GM21447 (cell line): ENCODE measurements at regions not wholly inside any gene's neighbourhood (a gene's known extent, or its start where the extent isn't known, plus 50 kb on each side); places are given as distances from the start of the nearest gene placed in this dataset.
"Not testable (repeated sequence)": the region's sequence is repeated elsewhere in the genome, so short reads cannot be mapped to it uniquely, and the experiment has no call there.

Source experiments
- ATAC-seq: cut with Tn5 transposase; IDR thresholded peaks from one replicate; pipeline ENCODE4 v1.9.1; 2021; ENCODE audit not compliant: unreplicated experiment

DNA sequence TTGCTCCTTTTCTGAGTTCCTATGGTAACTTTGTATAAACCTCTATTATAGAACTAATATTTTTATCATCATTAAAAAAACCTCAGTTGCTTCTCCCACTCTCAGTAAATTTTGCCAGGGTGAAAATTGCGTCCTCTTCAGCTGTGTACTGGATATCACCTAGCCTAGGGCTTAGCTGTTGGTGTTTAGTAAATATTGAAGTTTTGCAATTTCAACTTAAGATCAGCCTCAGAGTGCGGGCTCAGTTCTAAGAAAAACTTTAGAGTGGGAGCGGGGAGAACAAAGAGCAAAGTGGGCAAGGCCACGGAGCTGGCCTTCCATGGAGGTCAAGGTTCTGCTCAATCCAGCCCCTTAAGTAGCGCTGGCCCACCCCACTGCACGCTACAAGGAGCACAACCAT is 488.3 kb upstream of the SPRED2 start:
- ATAC-seq: no peak

DNA sequence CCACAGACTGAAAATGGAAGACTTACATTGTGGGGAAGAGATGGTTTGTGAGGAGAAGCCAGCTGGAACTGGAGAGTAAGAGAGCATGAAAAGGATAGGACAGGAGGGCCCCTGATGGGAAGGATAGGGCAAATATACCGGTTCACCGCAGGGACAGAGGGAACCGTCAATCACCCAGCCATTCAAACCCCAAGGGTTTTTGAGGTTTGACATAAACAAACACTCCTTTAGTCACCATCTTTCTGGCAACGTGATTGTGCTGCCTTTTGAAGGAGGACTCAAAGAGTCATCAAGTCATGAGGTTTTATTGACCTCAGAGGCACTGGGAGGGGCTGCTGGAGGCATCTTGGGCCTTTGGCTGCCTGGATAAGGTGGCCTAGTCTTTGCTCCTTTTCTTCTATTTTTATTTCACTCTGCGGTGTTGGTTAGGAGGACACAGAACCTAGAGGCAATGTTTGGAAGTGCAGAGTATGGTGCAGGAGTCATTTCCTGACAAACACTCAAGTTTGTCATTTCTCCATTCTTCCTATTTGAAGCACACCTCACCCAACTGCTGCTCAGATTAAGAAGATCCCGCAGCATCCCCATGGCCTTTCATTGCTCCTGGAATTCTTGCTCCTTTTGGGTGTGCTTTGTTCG is 487.3 kb upstream of the SPRED2 start:
- no peak for ATAC-seq

DNA sequence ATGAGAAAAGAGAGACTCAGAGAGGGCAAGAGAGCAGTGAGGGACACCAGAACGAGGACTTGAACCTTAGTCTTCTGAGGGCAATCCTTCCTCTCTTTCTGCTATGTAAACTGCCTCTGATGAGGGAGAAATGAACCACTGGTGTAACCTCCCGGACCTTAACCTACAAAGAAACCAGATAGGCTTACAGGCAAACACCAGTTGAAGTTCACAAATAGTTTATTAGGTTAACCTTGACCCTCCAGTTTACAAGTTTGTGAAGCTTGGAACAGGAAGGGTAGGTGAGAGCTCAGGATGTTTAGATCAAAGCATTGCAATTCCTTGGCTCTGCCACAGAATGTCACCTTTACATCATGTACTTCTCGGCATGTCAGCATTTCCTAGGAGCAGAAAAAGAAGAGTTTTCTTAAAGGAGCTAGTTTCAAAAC is 486.4 kb upstream of the SPRED2 start:
- no peak for ATAC-seq

DNA sequence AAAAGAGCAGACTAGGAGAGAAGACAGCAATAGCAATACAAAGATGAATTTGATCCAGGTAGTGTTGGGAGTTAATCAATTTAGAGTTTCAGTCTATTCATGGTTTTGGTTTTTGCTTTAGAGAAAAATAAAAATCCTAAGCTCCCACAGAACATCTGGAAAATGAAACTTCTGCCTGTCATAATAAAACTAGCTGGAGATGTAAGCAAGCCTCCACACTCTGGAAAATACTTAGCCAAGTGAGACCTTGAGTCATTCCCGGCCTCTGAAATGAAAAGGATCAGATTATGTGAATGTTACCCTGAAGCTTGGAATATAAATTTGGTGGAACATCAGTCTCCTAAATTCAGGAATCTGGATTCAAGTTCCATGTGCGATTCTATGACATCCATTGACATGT is 485.6 kb upstream of the SPRED2 start:
- no peak for ATAC-seq

GRCh38 chr2:65916785-65917295 is 484.4 kb upstream of the SPRED2 start:
- ATAC-seq: no peak

DNA sequence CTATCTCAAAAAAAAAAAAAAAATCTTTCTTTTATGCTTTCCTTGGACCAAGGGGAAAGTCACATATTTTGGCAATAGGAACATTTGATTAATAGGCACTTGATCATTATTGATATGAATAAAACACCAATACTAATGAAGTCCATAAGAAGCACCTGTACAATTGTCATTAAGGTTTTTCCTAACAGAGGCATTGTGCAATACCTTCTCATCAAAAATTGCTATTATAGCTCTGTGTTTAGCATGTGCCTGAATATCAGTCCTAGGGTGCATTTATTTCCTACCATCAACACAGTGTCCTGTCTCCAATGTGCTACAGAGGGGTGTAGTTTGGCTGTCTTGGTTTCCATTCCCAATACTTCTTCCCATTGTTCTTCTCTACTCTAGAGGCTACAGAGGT is 483.8 kb upstream of the SPRED2 start:
- no peak for ATAC-seq

DNA sequence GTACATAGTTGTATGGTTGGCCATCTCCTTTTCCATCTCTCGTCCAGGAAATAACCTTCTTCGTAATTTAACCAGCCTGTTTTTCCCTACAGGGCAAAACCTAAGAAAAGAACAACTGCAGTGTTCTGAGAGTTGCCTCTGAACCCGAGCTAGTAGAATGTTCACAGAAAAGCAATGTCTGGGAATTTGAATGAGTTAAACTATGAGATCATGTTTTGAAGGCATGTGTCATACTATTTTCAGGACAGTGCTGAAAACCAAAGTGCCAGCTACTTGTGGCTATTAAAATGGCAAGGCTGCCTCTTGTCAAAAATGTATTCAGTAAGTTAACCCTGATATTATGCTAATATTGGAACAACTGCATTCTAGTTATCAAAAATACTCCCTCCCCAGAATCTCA is 482.9 kb upstream of the SPRED2 start:
- ATAC-seq: no peak

DNA sequence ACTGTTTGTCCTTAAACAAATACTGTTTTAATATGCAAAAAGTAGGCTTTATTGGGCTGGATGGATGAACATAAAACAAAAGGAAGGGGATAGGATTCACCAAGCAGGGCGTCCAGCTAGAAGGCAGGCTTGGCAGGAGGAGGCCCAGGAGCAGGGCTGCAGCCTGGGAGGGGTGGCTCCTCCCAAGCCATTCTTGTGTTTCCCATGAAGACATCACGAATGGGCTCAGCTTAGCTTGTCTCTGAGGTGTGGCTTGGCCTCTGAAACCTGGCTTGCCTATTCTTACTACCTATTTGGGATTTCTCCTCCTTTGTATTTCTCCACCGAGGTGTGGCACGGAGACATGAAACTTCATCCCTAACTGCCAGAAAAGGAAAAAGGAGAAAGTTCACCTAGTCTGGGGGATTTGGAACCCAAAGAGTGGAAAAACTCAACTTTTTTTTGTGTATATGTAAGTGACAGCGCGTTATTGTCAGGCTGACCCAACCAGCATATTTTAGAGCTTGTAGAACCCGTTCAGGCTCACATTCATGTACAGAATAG is 481.9 kb upstream of the SPRED2 start:
- no peak for ATAC-seq

- no peak for ATAC-seq
Observed at GRCh38 chr2:65913813-65914212, 481.4 kb upstream of the SPRED2 start.

DNA sequence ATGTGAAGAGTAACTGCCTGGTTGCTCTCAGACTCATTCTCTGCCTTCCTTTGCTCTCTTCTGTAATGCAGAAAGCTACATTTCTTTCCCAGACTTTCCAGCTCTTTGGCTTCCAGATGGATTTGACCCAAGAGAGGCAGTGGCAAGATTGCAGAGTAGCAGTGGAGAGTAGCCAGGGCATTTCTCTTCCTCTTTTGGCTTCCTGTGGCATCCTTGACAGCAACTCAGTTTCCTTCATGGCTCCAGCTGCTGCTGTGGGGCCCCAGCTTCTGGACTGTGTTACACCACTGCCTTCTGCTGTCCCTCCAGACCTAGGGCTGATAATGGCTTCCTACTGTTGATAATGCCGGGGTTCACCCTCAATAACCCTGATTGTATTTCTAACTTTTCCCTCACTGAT is 469.4 kb upstream of the SPRED2 start:
- no peak for ATAC-seq

- no peak for ATAC-seq
Observed at GRCh38 chr2:65896446-65896845, 464.0 kb upstream of the SPRED2 start.

GRCh38 chr2:65890131-65890530 is 457.7 kb upstream of the SPRED2 start:
- ATAC-seq: not testable (repeated sequence)

- ATAC-seq: no peak
Observed at GRCh38 chr2:65885266-65885665, 452.9 kb upstream of the SPRED2 start.

- ATAC-seq: no peak
Observed at GRCh38 chr2:65881592-65881991, 449.2 kb upstream of the SPRED2 start.

DNA sequence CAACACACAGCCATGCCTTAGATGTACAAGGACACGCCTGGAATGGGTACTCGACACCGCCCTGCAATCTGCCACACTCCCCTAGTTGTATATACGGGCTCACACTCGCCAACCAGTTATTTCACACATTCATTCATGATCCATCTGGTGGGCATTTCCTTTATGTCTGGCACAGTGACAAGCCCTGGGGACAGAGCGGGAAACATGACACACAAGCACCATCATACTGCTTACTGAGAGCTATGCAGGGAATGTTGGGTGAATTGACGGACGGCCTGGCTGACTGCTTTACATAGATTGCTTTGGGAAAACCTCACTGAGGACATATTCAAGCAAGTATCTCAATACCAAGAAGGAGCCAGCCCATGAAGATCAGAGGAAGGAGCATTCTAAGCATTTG is 448.0 kb upstream of the SPRED2 start:
- ATAC-seq: no peak

GRCh38 chr2:65878011-65878340 is 445.6 kb upstream of the SPRED2 start:
- ATAC-seq: no peak

GRCh38 chr2:65877331-65878010 is 445.1 kb upstream of the SPRED2 start:
- ATAC-seq: no peak

GRCh38 chr2:65876114-65876513 is 443.7 kb upstream of the SPRED2 start:
- no peak for ATAC-seq

DNA sequence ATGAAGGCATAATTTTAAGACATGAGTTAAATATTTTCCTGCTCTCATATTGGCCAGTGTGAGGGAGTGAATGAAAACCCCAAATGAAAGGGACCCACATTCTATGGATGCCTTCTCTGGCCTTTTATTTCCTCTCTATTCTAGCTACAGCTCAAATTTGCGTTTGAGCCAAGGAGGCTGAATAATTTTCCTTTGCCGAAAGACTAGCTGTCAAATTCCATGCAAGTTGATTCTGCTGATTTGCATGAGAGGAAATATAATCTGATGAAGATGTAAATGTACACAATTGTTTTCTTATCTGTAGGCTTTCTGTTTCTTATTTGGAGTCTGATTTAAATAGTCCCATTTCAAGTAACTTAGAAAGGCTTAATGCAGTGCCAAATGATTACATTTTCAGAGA is 438.4 kb upstream of the SPRED2 start:
- ATAC-seq: no peak

DNA sequence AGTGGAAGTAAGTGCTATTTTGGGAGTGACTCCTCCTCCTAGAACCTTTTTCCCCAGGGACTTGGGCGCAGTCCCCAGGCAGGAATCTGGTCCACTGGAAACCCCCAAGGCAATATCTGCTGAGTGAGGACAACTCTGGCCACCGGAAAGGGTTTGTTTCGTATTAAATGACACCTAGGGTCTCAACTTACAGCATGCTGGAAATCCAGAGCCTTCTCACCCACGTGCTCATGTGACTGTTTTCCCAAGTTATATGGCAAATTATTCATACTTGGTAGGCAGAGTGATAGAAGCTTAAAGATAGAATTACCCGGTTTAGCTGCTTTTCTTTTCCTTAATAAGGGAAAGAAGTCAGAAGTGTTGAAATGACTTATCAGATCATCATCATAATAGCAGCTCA is 436.9 kb upstream of the SPRED2 start:
- no peak for ATAC-seq

DNA sequence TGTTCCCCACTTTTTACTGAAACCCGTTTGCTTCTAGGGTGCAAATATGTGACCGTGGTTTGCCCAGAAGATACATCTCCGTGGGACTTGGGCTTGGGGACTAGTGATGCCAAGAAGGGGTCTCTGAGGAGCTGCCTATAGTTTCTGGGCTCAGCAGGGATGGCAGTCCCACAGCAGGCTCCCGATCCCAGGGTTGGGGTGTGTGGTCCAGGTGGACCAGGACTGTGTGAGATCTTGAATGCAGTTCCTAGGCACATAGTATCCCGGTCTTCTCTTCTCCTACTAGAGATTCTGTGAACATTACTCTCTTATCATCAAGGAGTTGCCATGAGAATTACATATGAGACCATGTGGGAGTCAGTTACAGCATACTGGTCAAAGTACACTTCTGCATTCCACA is 435.8 kb upstream of the SPRED2 start:
- no peak for ATAC-seq

- no peak for ATAC-seq
Observed at GRCh38 chr2:65867446-65867845, 435.0 kb upstream of the SPRED2 start.

- no peak for ATAC-seq
Observed at GRCh38 chr2:65866148-65866547, 433.7 kb upstream of the SPRED2 start.
